NCI-H2107 (cell line): ENCODE measurements at regions not wholly inside any gene's neighbourhood (a gene's known extent, or its start where the extent isn't known, plus 50 kb on each side); places are given as distances from the start of the nearest gene placed in this dataset.
"Not testable (repeated sequence)": the region's sequence is repeated elsewhere in the genome, so short reads cannot be mapped to it uniquely, and the experiment has no call there.

Experiments
- DNase-seq: peaks from one replicate; lab custom pipeline; 2025; lab: John Stamatoyannopoulos, UW

DNA sequence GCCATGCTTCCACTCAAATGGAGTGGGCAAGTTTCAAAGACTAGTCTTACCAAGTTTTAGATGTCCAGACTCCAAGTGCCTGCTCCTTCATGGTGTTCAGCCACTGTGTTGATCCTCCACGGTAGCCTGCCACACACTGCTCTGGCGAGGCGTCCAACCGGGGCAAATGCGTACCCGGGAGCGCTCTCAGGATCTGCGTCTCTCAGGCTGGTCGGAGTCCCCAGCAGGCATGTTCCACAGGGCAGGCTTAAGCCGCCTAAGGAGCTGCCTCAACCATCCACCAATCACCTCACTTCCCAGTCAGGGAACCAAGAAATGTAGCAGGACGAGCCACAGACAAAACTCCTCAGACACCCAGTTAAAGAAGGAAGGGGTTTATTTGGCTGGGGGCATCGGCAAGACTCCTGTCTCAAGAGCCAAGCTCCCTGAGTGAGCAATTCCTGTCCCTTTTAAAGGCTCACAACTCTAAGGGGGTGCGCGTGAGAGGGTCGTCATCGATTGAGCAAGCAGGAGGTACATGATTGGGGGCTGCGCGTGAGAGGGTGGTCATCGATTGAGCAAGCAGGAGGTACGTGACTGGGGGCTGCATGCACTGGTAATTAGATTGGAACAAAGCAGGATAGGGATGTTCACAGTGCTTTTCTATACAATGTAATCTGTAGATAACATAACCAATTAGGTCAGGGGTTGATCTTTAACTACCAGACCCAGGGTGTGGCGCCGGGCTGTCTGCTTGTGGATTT, 816.2 kb downstream of the TRIB2 start:
- not testable (repeated sequence) for DNase-seq

DNA sequence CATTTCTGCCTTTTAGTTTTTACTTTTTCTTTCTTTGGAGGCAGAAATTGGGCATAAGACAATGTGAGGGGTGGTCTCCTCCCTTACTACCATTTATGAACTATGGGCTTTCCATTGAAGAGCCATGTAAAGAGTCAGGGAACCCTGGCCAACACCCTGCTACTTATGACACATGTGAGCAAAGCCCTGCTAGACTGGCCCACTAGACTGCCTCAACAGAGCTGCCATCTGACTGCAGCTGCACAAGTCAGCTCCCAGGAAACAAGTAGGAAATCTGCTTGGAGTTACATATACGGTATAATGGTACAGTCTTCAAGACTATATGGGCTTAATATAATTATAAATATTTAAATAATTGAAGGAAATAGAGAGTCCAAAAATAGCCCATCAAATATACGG, 816.8 kb downstream of the TRIB2 start:
- no peak for DNase-seq

DNA sequence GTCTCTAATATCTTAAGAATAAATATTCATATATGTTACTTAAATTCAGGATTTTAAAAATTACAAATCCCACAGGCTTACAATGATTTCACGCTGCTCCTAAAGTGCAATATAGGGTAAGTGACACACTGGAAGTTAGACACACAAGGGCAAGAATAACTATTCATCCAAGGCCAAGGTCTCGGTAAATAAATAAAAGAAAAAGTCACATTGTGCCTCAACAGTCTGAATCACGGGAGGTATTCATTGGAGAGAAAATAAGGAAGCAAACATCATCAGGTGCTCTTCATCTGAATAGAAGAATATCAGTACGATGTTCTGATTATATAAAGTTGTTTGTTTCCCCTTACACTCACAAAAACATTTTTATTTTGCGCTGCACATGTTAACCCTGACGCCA, 820.2 kb downstream of the TRIB2 start:
- no peak for DNase-seq

DNA sequence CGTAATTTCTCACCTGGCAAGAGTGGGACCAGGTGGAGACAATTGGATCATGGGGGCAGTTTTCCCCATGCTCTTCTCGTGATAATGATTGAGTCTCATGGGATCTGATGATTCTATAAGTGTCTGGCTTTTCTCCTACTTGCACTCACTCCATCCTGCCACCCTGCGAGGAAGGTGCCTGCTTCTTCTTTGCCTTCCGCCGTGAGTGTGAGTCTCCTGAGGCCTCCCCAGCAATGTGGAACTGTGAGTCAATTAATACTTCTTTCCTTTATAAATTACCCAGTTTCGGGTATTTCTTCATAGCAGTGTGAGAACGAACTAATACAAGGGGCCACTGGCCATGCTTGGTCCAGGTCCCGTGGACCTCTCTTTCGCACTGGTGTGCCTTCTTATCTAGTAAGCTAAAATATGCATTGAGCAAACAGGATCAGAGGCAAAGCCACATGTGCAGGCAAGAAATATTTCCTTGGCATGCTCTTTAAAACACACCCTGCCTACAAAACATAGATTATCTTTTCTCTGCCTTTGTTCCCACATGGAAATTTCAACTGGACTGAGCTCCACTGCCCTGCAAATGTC, 821.1 kb downstream of the TRIB2 start:
- no peak for DNase-seq

DNA sequence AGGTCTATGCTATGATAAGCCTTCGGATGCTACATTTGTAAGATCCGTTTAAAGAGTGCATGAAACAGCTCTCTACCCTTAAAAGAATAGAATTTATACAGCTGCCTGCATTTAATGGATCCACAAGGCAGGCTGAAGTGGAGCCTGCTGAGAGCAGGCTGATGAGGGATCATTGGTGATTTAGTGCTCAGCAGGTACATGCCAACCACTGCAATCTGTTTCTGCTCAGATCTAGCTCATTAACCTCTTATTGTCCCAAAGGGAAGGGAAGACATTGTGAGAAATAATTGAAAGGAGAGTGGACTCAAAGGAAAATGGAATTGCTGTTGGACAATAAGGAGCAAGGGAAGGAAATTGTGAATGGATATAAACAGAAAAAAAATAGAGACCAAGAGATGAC, 822.6 kb downstream of the TRIB2 start:
- no peak for DNase-seq

DNA sequence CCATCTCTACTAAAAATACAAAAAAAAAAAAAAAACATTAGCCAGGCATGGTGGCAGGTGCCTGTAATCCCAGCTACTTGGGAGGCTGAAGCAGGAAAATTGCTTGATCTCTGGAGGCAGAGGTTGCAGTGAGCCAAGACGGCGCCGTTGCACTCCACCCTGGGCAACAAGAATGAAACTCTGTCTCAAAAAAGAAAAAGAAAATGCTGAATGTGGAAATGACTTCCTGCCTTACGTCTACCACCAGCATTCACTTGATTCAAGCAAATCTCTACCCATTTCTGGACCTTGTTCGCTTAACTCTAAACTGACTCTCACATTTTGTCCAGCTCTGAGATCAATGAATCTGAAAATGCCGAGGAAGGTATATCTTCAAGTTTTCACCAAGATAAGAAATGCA, 825.3 kb downstream of the TRIB2 start:
- DNase-seq = no peak

DNA sequence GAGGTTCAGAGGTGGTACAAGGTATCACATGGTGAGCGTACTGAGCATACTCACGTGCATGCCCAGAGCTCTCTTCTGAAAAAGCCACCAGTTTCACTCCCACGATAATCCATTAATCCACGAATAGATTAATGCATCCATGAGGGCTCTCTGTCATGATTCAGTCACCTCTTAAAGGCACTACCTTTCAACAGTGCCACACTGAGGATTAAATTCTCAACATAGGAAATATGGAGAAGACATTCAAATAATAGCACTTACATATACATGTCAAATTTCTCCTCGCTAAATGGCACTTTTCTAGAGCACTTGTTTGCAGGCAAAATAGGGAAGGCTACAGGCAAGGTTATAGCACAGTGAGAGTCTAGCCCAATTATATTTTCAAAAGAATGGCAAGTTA, 825.9 kb downstream of the TRIB2 start:
- no peak for DNase-seq

DNA sequence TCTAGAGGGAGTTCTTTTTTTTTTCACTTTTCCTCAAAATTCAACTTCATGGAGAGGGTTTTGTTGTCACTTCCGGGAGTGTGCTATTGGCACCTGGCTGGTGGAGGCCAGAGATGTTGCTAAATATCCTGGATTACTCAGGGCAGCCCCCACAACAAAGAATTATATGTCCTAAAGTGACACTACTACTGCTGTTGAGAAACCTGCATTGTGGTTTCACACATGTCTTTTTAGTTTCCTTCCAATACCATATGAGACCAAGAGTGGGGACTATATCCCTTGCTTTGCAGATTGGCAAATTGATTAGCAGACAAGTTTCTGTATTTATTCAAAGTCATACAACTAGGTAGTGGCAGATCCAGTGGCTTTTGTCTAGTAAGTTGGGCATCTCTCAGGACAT, 826.8 kb downstream of the TRIB2 start:
- no peak for DNase-seq

DNA sequence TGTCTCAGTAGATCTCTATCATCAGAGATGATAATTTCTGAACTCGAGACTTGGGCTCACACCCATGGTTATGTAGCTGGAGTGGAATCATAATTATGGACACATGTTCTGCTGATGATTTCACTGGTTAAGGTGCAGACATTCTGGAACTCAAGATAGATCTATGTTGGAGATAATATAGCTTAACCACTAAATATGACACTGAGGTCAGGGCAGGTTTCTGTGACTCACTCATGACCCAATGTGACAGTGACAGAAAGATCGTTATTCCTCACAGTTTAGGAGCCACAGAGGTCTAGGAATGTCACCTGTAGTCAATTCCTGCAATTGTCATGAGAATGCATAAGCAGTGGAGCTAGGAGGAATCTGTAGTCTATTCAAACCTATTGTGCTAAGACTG, 828.6 kb downstream of the TRIB2 start:
- DNase-seq = no peak

DNA sequence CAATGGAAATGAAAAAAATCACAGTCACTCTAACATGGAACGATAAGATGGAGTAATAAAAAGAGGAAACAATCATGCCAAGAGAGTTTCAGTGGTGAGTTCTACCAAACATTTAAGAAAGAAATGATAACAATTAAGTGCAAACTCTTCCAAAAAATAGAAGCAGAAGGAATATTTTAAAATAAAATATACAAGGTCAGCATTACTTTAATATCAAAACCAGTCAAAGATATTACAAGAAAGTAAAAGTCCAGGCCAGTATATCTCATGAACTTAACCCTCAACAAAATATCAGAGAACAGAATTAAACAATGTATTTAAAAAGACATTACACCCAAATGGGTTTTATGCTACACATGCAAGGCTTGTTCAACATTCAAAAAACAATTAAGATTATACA, 829.4 kb downstream of the TRIB2 start:
- DNase-seq = no peak

DNA sequence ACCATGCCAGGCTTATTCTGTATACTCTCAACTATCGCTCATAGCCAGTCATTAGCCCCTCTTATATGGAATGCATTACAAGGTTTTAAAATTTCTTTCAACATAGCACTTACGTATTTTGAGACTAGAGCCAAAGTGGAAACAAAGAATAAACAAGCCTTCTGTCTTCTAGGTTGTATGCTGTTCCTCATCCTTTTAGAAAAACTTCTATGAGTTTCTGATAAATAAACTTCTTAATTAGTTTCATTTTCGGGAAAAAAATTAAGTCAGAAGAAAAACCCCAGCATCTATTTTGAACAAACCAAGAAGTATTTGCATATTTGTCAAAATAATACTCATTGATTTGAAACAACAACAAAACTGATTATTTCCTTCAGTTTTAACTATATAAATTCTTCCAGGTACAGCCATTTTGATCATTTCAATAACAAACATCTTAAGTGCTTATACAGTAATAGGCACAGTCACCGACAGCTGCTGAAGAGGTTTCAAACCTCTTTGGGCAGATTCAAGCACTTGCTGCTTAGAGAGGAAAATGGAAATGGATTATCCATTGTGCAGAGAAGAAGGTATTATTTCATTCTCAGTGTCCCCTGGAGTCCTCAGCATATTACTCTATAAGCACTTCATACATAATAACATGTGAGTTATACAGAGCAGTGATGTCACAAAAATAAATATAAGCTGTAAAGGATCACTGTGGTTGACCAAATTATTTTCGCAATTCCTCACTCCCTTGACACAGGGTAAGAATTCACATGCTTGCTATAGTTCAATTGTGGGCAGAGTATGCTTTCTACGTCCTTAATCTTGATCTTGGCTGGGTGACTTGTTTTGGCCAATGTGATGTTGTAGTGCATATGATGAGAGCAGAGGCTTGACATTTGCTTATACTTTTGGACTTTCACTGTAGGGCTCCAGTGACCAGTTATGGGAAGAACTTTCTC, 833.8 kb downstream of the TRIB2 start:
- DNase-seq = no peak

DNA sequence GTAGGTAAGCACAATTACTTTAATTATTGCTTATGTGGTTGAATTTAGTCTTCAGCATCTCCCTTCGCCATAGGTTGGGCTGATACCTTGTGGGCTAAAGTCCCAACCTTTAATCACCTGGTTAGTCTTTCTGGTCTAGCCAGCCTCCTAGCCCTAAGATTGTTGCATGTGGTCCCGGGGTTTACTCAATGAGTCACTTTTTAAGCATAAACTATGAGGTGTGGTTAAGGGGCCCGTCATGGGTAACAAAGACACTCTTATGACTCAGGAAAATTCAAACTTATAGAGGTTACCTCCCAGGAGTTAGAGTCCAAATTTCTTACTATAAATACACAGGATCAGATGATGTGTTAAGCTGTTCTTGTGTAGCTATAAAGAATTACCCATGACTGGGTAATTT, 841.6 kb downstream of the TRIB2 start:
- DNase-seq = no peak

DNA sequence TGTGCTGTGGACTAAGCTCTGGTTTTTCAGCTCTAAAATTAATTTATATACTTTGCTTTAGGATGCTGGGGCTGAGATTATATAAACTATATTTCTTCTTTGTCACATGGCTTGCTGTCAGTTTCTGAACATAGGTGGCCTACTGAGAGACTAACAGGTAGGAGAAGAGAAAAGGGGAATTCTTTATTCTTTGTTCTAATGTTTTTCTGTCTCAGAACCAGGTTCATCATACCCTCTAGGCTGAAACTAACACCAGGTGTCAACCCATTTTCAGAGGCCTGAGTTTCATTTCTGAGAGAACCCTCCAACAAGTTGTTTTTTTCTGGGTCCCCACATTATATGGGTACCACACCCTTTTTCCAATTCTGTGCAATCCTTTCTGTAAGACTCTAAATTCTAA, 843.6 kb downstream of the TRIB2 start:
- DNase-seq = no peak

DNA sequence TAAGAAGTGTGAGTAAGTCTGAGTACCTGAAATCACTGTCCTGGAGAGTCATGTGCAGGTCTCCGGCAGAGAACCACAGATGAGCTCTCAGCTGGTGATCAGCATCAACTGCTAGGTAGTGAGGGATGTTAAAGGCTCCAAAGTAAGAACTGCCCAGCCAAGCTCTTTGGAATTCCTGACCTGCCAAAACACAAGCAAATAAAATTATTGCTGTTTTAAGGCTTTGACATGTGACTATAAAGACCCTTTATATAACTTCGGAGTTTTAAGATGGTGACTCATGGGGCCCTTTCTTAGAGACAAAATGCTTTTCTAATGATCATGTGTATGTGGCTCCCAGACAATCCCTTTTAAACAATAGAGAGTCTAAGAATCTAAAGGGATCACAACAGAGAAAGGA, 855.7 kb downstream of the TRIB2 start:
- DNase-seq = no peak

DNA sequence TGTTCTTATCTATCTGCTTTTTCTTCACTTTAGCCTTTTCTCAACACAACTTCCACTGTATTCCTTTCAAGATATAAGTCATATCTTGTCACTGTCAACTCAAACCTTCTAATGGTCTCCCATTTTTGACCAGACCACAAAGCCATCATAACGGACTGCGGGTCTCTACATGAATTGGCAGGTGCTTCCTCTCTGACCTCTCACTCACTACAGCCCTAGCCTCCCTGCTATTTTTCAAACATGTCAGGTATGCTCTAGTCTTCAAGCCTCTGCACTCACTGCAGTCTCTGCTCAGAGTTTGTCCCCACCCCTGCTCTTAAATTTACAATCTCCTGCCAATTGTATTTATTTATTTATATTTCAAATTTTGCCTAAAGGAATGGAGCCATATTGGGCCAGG, 858.1 kb downstream of the TRIB2 start:
- DNase-seq = no peak

DNA sequence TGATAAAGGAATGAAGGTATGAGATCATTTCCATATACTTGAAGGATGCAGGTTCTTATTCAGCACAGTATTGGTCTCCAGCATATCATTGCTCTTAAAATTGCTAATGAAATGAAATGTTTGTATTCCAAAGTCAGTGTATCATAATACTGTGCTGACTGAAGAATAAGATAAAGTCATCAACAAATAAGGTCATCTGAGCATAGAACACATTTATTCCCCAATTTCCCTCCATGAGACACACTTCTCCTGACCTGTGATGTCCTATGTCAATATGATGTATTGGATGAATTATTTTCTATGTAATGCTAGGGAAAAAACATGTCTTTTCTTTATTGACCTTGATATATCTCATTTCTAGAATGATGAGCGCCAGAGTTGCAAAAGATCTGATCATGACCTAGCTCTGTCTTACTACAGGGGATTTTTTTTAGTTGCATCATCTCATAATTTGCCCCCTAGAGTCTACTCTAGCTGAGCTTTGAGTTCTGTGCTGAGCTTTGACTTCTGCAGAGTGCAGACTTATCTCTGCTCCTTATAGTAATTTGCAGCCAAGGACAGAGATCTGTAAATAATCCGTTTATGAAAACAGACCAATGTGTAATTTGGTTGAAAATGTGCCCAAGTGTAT, 859.8 kb downstream of the TRIB2 start:
- no peak for DNase-seq

DNA sequence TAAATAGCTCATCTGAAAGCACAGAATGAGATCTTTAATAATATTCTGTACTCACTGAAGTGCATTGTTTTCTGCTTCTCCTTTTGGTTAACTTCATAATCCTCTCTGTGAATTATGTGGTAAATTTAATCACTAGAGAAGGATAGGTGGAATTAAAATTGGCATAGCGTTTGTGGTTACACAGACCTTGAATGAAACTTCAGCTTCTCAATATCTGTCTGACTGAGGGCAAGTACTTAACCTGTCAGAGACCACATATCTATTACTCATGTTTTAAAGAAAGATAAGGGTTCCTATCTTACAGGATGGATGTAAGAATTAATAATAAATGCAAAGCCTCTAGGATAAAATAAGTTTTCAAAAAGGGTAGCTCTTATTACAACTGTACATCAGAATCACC, 861.8 kb downstream of the TRIB2 start:
- DNase-seq = no peak

DNA sequence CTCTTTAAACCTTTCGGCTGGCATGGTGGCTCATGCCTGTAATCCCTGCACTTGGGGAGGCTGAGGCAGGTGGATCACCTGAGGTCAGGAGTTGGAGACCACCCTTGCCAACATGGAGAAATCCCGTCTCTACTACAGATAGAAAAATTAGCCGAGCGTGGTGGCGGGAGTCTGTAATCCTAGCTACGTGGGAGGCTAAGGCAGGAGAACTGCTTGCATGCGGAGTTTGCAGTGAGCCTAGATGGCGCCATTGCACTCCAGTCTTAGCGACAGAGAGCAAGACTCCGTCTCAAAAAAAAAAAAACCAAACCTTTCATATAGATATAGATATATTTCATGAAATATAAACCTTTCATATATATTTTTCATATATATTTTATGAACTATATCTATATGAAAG, 864.7 kb downstream of the TRIB2 start:
- no peak for DNase-seq

DNA sequence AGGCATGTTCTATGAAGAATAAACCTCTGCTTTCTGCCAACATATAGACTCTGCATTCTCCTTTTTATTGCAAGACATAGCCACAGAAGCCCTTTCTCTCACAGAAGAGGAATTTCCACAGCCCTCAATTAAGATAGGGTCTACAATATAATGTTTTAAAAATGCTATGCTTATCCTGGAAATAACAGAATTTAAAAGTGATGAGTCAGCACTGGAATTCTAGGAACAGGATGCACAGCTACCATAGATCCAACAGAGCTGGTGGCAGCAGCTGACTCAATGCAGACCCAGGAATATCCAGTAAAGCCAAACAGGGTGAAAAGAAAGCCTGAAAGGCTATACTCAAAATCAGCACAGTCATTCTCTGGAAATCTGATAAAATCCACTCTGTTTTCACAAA, 866.9 kb downstream of the TRIB2 start:
- no peak for DNase-seq

DNA sequence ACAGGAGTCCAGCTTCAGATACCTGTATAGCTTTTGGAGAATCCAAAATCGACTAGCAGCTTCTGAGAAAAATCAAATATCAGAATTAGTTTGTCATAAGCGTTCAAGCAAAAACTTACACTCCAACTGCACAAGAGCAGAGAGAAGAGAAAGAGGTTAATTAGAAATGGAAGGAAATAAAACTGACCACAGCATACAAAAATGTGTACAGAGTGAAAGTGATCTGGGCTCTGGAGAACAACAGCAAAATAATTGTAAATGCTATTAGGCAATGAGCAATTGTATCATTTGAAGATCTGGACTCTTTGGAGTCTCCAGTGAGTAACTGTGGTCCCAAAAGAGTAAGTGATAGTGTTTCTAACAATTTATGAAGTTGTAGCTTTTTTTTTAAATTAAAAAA, 867.3 kb downstream of the TRIB2 start:
- DNase-seq = no peak

DNA sequence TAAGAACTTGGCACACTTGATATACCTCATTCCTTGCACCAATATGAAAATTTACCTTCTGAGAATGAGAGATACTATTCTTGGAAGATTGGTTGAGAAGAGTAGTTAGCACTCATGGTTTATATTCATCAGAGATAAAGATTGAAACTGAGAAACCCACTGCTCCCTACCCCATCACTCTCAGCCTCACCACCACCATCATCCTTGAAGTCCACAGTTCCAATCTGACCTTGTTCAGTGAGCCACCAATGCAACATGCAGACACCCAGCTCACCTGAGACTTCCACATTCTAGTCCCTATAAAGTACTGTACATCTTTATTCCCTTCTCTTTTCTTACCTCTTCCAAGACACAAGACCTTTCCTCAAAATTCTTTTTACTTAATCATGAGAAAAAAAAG, 869.0 kb downstream of the TRIB2 start:
- no peak for DNase-seq

DNA sequence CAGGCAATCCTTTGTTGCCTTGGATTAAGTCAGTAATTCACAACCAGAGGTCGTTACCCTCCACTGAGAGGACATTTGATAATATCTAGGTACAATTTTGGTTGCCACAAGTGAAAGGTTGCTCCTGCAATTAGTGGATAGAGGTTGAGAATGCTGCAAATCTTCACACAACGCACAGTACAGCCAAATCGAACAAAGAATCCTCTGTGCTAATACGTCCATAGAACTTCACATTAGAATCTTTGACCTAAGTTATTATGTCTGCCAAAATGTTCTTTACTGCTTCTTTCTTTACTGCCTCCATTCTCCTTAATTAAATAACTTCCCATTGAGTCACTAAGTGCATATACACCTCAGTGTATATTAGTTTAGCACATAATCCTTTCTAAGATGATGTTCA, 879.5 kb downstream of the TRIB2 start:
- DNase-seq = no peak

DNA sequence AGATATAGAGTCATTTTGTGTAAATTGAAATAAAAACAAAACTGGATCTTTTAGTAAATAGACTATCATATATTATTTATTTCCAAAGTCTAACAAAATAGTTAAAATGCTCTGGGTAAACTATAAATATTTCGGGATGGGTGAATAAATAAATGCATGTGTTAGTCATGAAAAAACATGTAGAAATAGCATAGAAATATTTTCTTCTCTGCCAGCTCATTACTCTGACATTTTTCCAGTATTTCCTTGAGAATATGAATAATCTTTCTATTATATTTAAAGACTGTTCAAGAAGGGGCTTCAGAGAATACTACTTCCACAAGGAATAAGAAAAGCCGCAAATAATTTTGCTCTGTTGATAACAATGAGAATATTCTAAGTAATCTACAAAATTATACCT, 880.4 kb downstream of the TRIB2 start:
- no peak for DNase-seq
